ENCODE measurements at regions not wholly inside any gene's neighbourhood (a gene's known extent, or its start where the extent isn't known, plus 50 kb on each side); places are given as distances from the start of the nearest gene placed in this dataset.

- H3K27me3 Mint-ChIP-seq: peaks cover 9% of the 10 kb centered on the region
- ATAC-seq: no peak
- POLR2A ChIA-PET: no interaction called here
- intact Hi-C loops (cut with micrococcal nuclease): no loop called here
- H3K4me3 Mint-ChIP-seq: no peak overlapping the region
- H3K36me3 Mint-ChIP-seq (ENCODE audit: low read depth): no peaks in the 10 kb centered on the region
- no peak for TF ChIP-seq CTCF (IDR thresholded peaks at IDR 0.05)
- no peaks in the 10 kb centered on the region for H3K9me3 Mint-ChIP-seq
- no peak overlapping the region for H3K27ac Mint-ChIP-seq
- no peak for DNase-seq
- no peaks in the 10 kb centered on the region for H3K4me1 Mint-ChIP-seq (ENCODE audit: low read depth)
- CTCF ChIA-PET: no interaction called here
These were observed 55.9 kb upstream of the PITX1 start for GRCh38 chr5:135089912-135090311.

- Mint-ChIP-seq H3K4me1 (ENCODE audit: low read depth) (no peaks in the 10 kb centered on the region), H3K27me3 (peaks cover 8% of the 10 kb centered on the region), H3K27ac (no peak overlapping the region), H3K4me3 (no peak overlapping the region), H3K9me3 (no peaks in the 10 kb centered on the region), H3K36me3 (ENCODE audit: low read depth) (no peaks in the 10 kb centered on the region)
- ATAC-seq (no peak), DNase-seq (no peak)
- no peak for TF ChIP-seq CTCF (IDR thresholded peaks at IDR 0.05)
- POLR2A ChIA-PET: no interaction called here
- intact Hi-C loops (cut with micrococcal nuclease): no loop called here
- CTCF ChIA-PET: no interaction called here
These were observed 54.9 kb upstream of the PITX1 start for GRCh38 chr5:135088911-135089310.

GRCh38 chr5:135087950-135088349 is 53.9 kb upstream of the PITX1 start:
- intact Hi-C loops (cut with micrococcal nuclease): no loop called here
- Mint-ChIP-seq H3K36me3 (ENCODE audit: low read depth) (no peaks in the 10 kb centered on the region), H3K27me3 (peaks cover 8% of the 10 kb centered on the region), H3K4me3 (no peak overlapping the region), H3K9me3 (no peaks in the 10 kb centered on the region), H3K4me1 (ENCODE audit: low read depth) (no peaks in the 10 kb centered on the region), H3K27ac (no peak overlapping the region)
- POLR2A ChIA-PET: no interaction called here
- TF ChIP-seq CTCF (IDR thresholded peaks at IDR 0.05): no peak
- ATAC-seq (no peak), DNase-seq (no peak)
- CTCF ChIA-PET: no interaction called here

GRCh38 chr5:135085936-135086725 is 52.1 kb upstream of the PITX1 start:
- no peak for TF ChIP-seq CTCF (IDR thresholded peaks at IDR 0.05)
- CTCF ChIA-PET: no interaction called here
- intact Hi-C loops (cut with micrococcal nuclease): no loop called here

GRCh38 chr5:135085133-135085935 is 51.3 kb upstream of the PITX1 start:
- Mint-ChIP-seq H3K36me3 (ENCODE audit: low read depth) (no peaks in the 10 kb centered on the region), H3K9me3 (peaks cover 9% of the 10 kb centered on the region), H3K4me3 (no peak overlapping the region), H3K27ac (no peak overlapping the region), H3K27me3 (peaks cover 14% of the 10 kb centered on the region), H3K4me1 (ENCODE audit: low read depth) (no peaks in the 10 kb centered on the region)
- no peak for ATAC-seq
- no peak for TF ChIP-seq CTCF (IDR thresholded peaks at IDR 0.05)
- ChIA-PET CTCF (no interaction called here), POLR2A (no interaction called here)
- intact Hi-C loops (cut with micrococcal nuclease): no loop called here
- DNase-seq: no peak

More at GRCh38 chr5:135085936-135086725, 52.1 kb upstream of the PITX1 start:
- no peaks in the 10 kb centered on the region for H3K4me1 Mint-ChIP-seq (ENCODE audit: low read depth)
- no peak overlapping the region for H3K4me3 Mint-ChIP-seq
- H3K9me3 Mint-ChIP-seq: peaks cover 8% of the 10 kb centered on the region
- ATAC-seq (no peak), DNase-seq (no peak)
- no peak overlapping the region for H3K27ac Mint-ChIP-seq
- peaks cover 11% of the 10 kb centered on the region for H3K27me3 Mint-ChIP-seq
- POLR2A ChIA-PET: interaction anchor here (0.6 kb wide), 1 partner anchor 185 kb away, joined by 3 read pairs; no protein-coding TSS in a partner anchor
- H3K36me3 Mint-ChIP-seq (ENCODE audit: low read depth): no peaks in the 10 kb centered on the region
